HG03575 (cell line): ENCODE measurements at regions not wholly inside any gene's neighbourhood (a gene's known extent, or its start where the extent isn't known, plus 50 kb on each side); places are given as distances from the start of the nearest gene placed in this dataset.
"Not testable (repeated sequence)": the region's sequence is repeated elsewhere in the genome, so short reads cannot be mapped to it uniquely, and the experiment has no call there.

Experiments used
- ATAC-seq: cut with Tn5 transposase; IDR thresholded peaks from one replicate; pipeline ENCODE4 v1.9.1; 2021; ENCODE audit not compliant: unreplicated experiment, insufficient number of reproducible peaks, low FRiP score; ENCODE audit errors: extremely low read depth

GRCh38 chr1:199208847-199209246 is 570.0 kb downstream of the PTPRC start:
- ATAC-seq = no peak

DNA sequence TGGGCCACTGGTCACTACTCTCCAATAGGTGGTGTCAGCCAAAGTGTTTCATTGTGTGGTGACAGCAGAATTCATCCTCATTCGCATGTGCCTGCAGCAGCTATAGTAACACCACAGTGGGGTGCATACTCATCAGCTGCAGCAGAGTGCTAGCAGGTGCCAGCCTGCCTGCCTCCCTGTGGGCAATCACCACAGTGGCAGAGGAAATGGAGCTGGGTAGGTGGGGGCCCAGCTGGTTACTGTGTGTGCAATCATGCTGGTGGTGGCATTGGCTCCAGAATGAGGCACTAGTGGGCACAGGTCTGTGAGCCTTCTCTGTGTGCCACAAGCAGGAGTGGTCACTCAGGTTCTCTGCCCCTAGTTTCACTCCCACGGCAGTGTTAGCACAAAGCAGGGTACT is 579.2 kb downstream of the PTPRC start:
- ATAC-seq = no peak

- ATAC-seq = no peak
These were observed 579.7 kb downstream of the PTPRC start for GRCh38 chr1:199218533-199218932.

- ATAC-seq = no peak
These were observed 581.2 kb downstream of the PTPRC start for GRCh38 chr1:199220031-199220430.

- ATAC-seq = no peak
These were observed 582.7 kb downstream of the PTPRC start for GRCh38 chr1:199221371-199222150.

GRCh38 chr1:199223936-199224335 is 585.1 kb downstream of the PTPRC start:
- no peak for ATAC-seq

DNA sequence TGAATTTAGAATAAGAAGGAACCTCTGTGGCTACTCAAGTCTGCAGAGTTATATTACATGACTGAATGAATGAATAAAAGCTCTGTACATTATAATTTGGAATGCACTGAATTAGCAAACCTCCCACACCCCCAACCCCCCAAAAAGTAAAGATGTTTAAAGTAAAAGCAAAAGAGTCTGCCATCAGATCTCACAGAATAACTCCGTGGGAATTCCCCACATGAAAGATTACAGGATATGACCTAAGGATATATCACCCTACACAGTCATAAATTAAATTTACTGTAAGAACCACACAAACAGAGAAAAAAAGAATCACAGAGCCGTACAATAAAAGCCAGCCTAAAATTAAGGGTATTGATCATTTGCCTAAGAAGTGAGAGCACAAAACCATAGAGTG is 587.3 kb downstream of the PTPRC start:
- no peak for ATAC-seq

DNA sequence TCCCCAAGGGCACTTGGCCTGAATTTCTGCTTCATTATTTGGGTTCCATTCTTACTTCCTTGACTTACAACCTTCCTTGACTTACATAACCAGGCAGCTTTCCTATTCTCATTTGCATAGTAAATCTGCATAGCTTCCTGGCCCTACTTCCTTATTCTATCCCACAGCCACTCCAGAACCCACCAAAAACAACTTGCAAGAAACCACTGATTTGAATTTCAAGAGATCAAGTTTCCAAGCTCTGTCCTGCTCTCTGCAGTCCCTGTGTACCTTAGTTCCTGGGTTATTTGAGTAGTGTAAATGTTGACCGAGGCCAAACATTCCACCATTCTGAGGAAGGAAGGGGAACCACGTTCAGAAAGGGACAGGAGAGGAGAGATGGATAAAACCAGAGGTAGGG is 603.3 kb downstream of the PTPRC start:
- ATAC-seq = no peak

DNA sequence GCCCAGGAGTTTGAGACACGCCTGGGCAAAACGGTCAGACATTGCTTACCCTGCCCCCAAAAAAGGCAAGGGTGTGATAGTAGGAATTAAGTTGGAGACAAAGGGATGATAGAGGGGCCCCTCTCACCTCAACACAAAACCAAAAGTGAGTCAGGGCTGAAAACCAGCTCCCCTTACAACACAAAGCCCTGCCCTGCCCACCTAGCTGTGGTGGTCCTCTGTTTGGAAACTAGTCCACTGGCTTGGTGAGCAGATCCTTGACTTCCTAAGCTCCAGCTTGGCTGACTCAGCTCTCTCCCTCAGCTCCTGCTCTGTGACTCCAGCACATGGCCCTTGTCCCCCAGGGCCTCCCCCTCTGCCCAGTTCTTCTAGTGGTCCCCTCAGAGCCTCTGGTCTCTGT is 603.8 kb downstream of the PTPRC start:
- ATAC-seq = no peak

GRCh38 chr1:199243423-199244061 is 604.7 kb downstream of the PTPRC start:
- ATAC-seq = peak; percentile 80

- no peak for ATAC-seq
These were observed 607.1 kb downstream of the PTPRC start for GRCh38 chr1:199245946-199246345.

DNA sequence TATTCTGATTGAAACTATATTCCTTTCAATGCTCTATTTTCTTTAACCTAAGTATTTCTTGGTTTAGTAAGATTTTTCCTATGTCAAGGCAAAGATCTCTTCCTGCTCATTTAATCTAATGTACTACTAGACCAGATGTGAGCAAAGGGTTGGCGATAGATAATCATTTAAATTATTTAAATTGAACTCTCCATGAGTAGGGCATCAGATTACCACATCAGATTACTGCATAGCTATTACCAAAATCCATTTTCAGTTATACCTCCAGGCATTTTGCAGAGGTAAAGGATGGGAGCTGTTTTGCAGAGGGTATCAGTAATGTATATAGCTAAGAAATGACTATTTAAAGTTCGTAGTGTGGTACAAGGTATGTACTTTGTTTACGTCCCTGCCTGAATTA is 607.9 kb downstream of the PTPRC start:
- no peak for ATAC-seq

DNA sequence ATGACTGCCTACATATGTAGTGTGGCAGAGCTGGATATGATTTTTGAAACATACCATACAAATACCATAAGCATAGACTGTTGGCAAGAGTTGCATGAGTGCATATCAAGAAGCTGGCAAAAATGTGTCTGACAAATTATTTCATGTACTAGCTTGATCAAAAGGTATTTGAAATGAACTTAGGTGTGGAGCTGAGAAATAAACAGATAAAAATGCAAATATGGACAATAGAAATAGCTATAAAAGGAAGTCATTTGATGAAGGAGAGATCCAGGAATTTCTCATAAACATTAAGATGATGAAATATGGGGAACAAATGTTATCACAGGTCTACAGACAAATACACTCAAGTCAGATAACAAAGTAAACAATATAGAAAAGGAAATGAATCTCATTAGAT is 609.1 kb downstream of the PTPRC start:
- ATAC-seq = no peak

DNA sequence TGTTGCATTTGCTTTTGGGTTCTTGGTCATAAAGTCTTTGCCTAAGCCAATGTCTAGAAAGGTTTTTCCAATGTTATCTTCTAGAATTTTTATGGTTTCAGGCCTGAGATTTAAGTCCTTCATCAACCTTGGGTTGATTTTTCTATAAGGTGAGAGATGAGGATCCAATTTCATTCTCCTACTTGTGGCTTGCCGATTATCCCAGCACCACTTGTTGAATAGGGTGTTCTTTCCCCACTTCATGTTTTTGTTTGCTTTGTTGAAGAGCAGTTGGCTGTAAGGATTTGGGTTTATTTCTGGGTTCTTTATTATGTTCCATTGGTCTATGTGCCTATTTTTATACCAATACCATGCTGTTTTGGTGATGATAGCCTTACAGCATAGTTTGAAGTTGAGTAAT is 615.2 kb downstream of the PTPRC start:
- not testable (repeated sequence) for ATAC-seq

DNA sequence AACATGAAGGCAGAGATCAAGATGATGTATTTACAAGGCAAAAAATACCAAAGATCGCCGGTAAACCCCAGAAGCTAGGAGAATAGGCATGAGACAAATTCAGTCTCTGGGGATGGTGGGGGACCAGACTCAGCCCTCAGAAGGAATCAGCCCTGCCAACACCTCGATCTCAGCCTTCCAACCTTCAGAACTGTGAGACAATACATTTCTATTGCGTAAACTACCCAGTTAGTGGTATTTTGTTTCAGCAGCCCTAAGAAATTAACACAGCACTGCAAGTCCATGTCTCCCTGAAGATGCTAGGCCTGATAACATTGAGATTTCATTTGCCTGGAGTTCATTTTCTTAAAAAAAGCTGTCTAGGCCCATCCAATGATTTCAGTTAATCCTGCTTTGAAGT is 622.5 kb downstream of the PTPRC start:
- ATAC-seq = no peak

GRCh38 chr1:199264283-199264682 is 625.4 kb downstream of the PTPRC start:
- ATAC-seq = no peak

GRCh38 chr1:199264911-199265310 is 626.1 kb downstream of the PTPRC start:
- ATAC-seq = no peak

DNA sequence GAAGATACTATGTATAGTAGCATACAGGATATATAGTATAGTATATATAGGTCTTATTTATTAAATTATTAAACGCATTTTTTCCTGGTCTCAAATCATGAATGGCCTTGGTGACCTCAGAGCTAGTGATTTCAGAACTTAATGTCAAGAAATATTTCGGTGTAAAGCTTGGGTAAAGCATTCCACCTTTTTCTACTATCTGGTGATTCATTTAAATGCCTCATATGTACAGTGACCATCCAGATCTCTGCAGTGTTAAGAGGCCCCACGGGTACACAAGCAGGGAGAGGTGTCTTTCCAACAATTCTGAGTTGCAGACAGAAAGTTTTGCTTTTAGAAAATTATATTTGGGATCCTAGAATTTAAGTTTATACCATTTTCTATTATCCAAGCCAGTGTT is 626.5 kb downstream of the PTPRC start:
- no peak for ATAC-seq

- ATAC-seq = no peak
These were observed 630.4 kb downstream of the PTPRC start for GRCh38 chr1:199269241-199269640.

- ATAC-seq = no peak
These were observed 633.3 kb downstream of the PTPRC start for GRCh38 chr1:199272139-199272544.

DNA sequence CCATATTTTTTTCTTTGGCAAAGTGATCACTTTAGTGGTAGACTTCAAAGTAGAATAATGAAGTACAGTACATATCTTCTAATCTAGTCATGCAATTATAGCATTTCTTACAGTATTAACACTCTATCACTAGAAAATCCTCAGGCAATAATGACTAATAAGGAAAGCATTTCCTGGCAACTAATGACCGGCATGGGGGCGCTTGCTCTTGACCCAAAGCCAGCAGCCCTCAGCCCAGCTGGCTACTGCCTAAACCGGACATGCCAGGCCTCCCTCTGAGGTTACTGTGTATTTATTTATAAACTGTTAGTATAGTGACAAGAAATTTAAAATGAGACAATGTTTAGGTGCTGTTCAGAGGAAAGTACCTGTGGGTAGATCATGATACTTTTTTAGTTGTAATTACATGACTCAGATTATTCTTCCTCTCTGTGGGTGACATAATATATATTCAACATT is 633.8 kb downstream of the PTPRC start:
- peak; percentile 79 for ATAC-seq
